WTC11 (cell line): ENCODE measurements at regions not wholly inside any gene's neighbourhood (a gene's known extent, or its start where the extent isn't known, plus 50 kb on each side); places are given as distances from the start of the nearest gene placed in this dataset.

ENCODE experiments used
- ATAC-seq: fragments of 200-7000 bp; cut with Tn5 transposase; 2 replicates; pipeline ENCODE4 v1.10.0; 2021; ENCODE audit warnings: mild to moderate bottlenecking, moderate library complexity
- CTCF ChIA-PET: fragments of 300-600 bp; sonication (Branson Sonifier 250); formaldehyde crosslinking; loops from one replicate; lab custom pipeline; 2021; ENCODE audit warnings: antibody characterized with exemption; lab: Charles Lee
- POLR2A ChIA-PET: fragments of 350-600 bp; sonication (Branson Sonifier 250); formaldehyde crosslinking; loops from one replicate; lab custom pipeline; 2021; ENCODE audit warnings: antibody characterized with exemption; lab: Charles Lee
- DNase-seq: peaks from one replicate; pipeline ENCODE4 v3.0.0; 2021; ENCODE audit warnings: low spot score
- H3K27ac Mint-ChIP-seq: 2 replicates; pipeline ENCODE4 v1.8.0; 2021; ENCODE audit warnings: mixed read lengths
- H3K27me3 Mint-ChIP-seq: 2 replicates; pipeline ENCODE4 v1.8.0; 2021; ENCODE audit warnings: low read depth, mild to moderate bottlenecking, moderate library complexity, mixed read lengths
- H3K36me3 Mint-ChIP-seq: 2 replicates; pipeline ENCODE4 v1.8.0; 2021; ENCODE audit warnings: mixed read lengths
- H3K4me1 Mint-ChIP-seq: 2 replicates; pipeline ENCODE4 v1.8.0; 2022; ENCODE audit warnings: mixed read lengths
- H3K4me3 Mint-ChIP-seq: 2 replicates; pipeline ENCODE4 v1.8.0; 2021; ENCODE audit warnings: mild to moderate bottlenecking, moderate library complexity, mixed read lengths
- H3K9me3 Mint-ChIP-seq: 2 replicates; pipeline ENCODE4 v1.8.0; 2021; ENCODE audit warnings: mixed read lengths
- ATF3 ChIP-seq: sonication (generic); formaldehyde crosslinking; conservative IDR thresholded peaks from 2 replicates; pipeline ENCODE4 v1.8.1; 2022; ENCODE audit warnings: mild to moderate bottlenecking, missing genetic modification reagents
- CREB1 ChIP-seq: sonication (generic); formaldehyde crosslinking; IDR thresholded peaks from 2 replicates; pipeline ENCODE4 v1.8.0; 2023; ENCODE audit warnings: mild to moderate bottlenecking, missing genetic modification reagents
- E2F1 ChIP-seq: sonication (generic); formaldehyde crosslinking; IDR thresholded peaks from 2 replicates; pipeline ENCODE4 v1.8.0; 2022; ENCODE audit warnings: mild to moderate bottlenecking, missing genetic modification reagents
- E2F5 ChIP-seq: sonication (generic); formaldehyde crosslinking; IDR thresholded peaks from 2 replicates; pipeline ENCODE4 v1.8.1; 2022; ENCODE audit warnings: mild to moderate bottlenecking, moderate library complexity, missing genetic modification reagents
- ERG ChIP-seq: fragments of 250-450 bp; sonication (Bioruptor Pico); IDR thresholded peaks from 2 replicates; pipeline ENCODE4 v1.8.0; 2021; ENCODE audit warnings: mild to moderate bottlenecking
- GABPB1 ChIP-seq: sonication (generic); formaldehyde crosslinking; IDR thresholded peaks from 2 replicates; pipeline ENCODE4 v1.8.1; 2023; ENCODE audit warnings: mild to moderate bottlenecking, missing genetic modification reagents
- HMGXB4 ChIP-seq: sonication (generic); formaldehyde crosslinking; IDR thresholded peaks from 2 replicates; pipeline ENCODE4 v1.8.1; 2023; ENCODE audit warnings: mild to moderate bottlenecking, moderate library complexity, missing genetic modification reagents
- IRF1 ChIP-seq: sonication (generic); formaldehyde crosslinking; IDR thresholded peaks from 2 replicates; pipeline ENCODE4 v1.8.0; 2023; ENCODE audit warnings: missing genetic modification reagents
- NFE2L1 ChIP-seq: sonication (generic); formaldehyde crosslinking; IDR thresholded peaks from 2 replicates; pipeline ENCODE4 v1.8.1; 2023; ENCODE audit warnings: missing genetic modification reagents
- PREB ChIP-seq: sonication (generic); formaldehyde crosslinking; IDR thresholded peaks from 2 replicates; pipeline ENCODE4 v1.8.1; 2022; ENCODE audit warnings: mild to moderate bottlenecking, missing genetic modification reagents, moderate library complexity, borderline replicate concordance
- SOX15 ChIP-seq: fragments of 250-450 bp; sonication (Bioruptor Pico); IDR thresholded peaks from 2 replicates; pipeline ENCODE4 v1.9.0; 2021; ENCODE audit warnings: mild to moderate bottlenecking
- STAT6 ChIP-seq: sonication (generic); formaldehyde crosslinking; conservative IDR thresholded peaks from 2 replicates; pipeline ENCODE4 v1.8.1; 2023; ENCODE audit warnings: mild to moderate bottlenecking, low read depth, missing genetic modification reagents, moderate library complexity
- TEAD4 ChIP-seq: sonication (generic); formaldehyde crosslinking; IDR thresholded peaks from 2 replicates; pipeline ENCODE4 v1.8.0; 2022; ENCODE audit warnings: mild to moderate bottlenecking, missing genetic modification reagents
- ZBTB43 ChIP-seq: sonication (generic); formaldehyde crosslinking; IDR thresholded peaks from 2 replicates; pipeline ENCODE4 v1.8.1; 2023; ENCODE audit warnings: mild to moderate bottlenecking, missing genetic modification reagents
- ZMAT4 ChIP-seq: fragments of 250-450 bp; sonication (Bioruptor Pico); IDR thresholded peaks from 2 replicates; pipeline ENCODE4 v1.9.0; 2021; ENCODE audit warnings: mild to moderate bottlenecking
- ZNF219 ChIP-seq: sonication (generic); formaldehyde crosslinking; IDR thresholded peaks from 2 replicates; pipeline ENCODE4 v1.8.0; 2023; ENCODE audit warnings: missing genetic modification reagents, mild to moderate bottlenecking, borderline replicate concordance
- ZNF396 ChIP-seq: fragments of 250-450 bp; sonication (Bioruptor Pico); IDR thresholded peaks from 2 replicates; pipeline ENCODE4 v1.8.0; 2021; ENCODE audit warnings: mild to moderate bottlenecking, moderate library complexity, borderline replicate concordance
- ZNF416 ChIP-seq: fragments of 250-450 bp; sonication (Bioruptor Pico); IDR thresholded peaks from 2 replicates; pipeline ENCODE4 v1.9.0; 2021; ENCODE audit warnings: mild to moderate bottlenecking, inconsistent platforms

GRCh38 chr4:189502841-189503435, 437.7 kb upstream of the FRG1 start:
- TF ChIP-seq IRF1 (CRISPR knock-in tag) = no peak
- H3K27me3 Mint-ChIP-seq = peaks cover 3% of the 10 kb centered on the region
- H3K36me3 Mint-ChIP-seq = peaks cover 16% of the 10 kb centered on the region
- ChIA-PET CTCF (no interaction called here), POLR2A (no interaction called here)
- no peak overlapping the region for H3K4me3 Mint-ChIP-seq
- no peak for DNase-seq
- ATAC-seq = no peak
- H3K4me1 Mint-ChIP-seq = no peaks in the 10 kb centered on the region
- H3K27ac Mint-ChIP-seq = no peak overlapping the region
- H3K9me3 Mint-ChIP-seq = peaks cover 27% of the 10 kb centered on the region

GRCh38 chr4:189504220-189504619, 436.5 kb upstream of the FRG1 start:
- ChIA-PET CTCF (no interaction called here), POLR2A (no interaction called here)
- Mint-ChIP-seq H3K27ac (no peak overlapping the region), H3K27me3 (0 out of 2 replicates have a peak, but pooled peaks cover 3% of the 10 kb centered on the region), H3K36me3 (peaks cover 19% of the 10 kb centered on the region), H3K4me3 (no peak overlapping the region), H3K9me3 (peaks cover 38% of the 10 kb centered on the region), H3K4me1 (no peaks in the 10 kb centered on the region)
- DNase-seq (no peak), ATAC-seq (no peak)
- no peak for TF ChIP-seq E2F5 (CRISPR knock-in tag)
- no peak for TF ChIP-seq ERG (CRISPR knock-in tag)
- no peak for TF ChIP-seq GABPB1
- TF ChIP-seq ATF3 (CRISPR knock-in tag) = no peak
- no peak for TF ChIP-seq TEAD4
- no peak for TF ChIP-seq ZMAT4
- TF ChIP-seq ZBTB43 = no peak
- TF ChIP-seq CREB1 (CRISPR knock-in tag) = no peak
- no peak for TF ChIP-seq ZNF219
- TF ChIP-seq HMGXB4 (CRISPR knock-in tag) = no peak
- no peak for TF ChIP-seq ZNF416
- TF ChIP-seq E2F1 (CRISPR knock-in tag) = no peak
- no peak for TF ChIP-seq STAT6 (CRISPR knock-in tag)
- no peak for TF ChIP-seq PREB (CRISPR knock-in tag)
- TF ChIP-seq ZNF396 (CRISPR knock-in tag) = no peak
- TF ChIP-seq SOX15 (CRISPR knock-in tag) = no peak
- TF ChIP-seq NFE2L1 (CRISPR knock-in tag) = no peak
